ENCODE measurements at regions not wholly inside any gene's neighbourhood (a gene's known extent, or its start where the extent isn't known, plus 50 kb on each side); places are given as distances from the start of the nearest gene placed in this dataset.

DNA sequence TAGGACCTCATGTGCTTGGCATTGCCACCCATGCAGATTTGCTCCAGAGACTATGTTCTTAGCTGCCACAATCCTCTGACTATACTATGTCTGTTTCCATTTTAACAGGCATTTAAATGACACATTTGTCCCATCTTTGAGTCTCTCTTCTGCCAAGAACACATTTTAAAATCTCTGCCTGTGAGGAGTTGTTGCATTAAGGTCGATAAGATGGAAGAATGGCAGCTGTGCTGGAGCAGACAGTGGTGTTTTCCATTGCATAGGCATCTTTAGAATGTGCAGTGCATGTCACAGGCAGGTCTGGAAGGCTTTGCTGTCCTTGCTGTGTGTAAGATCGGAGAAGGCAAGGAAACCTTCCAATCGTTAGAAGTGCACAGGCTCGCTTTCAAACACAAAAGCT lies 70.9 kb upstream of the CELF2 start:
- TF ChIP-seq POLR2A (IDR thresholded peaks at IDR 0.05; ENCODE audit: low read length): no peak
- TF ChIP-seq GATA1 (IDR thresholded peaks at IDR 0.05; ENCODE audit: low read depth, low read length): no peak
